Right lobe of liver (tissue), 6 donors: ENCODE measurements at regions not wholly inside any gene's neighbourhood (a gene's known extent, or its start where the extent isn't known, plus 50 kb on each side); places are given as distances from the start of the nearest gene placed in this dataset.

Experiments used
- ATAC-seq, 4 donors: fragments of 200-7000 bp; cut with Tn5 transposase; one replicate each; pipeline ENCODE4 v1.9.1; 2020; ENCODE audit warnings: mild to moderate bottlenecking in 4 of 4, moderate library complexity in 4 of 4
- DNase-seq, 3 donors: peaks; one replicate each; pipeline ENCODE4 v3.0.0-alpha.2; 2020
- H3K27ac ChIP-seq, 3 donors: fragments of 200-600 bp; one replicate each; pipeline ENCODE4 v1.8.0; 2022
- H3K27me3 ChIP-seq, 2 donors: fragments of 200-600 bp; one replicate each; pipeline ENCODE4 v1.8.0; 2022
- H3K36me3 ChIP-seq, 4 donors: fragments of 200-600 bp; sonication (generic) in 1 of 4; one replicate each; pipeline versions ENCODE4 v1.5.1 to v1.8.0; 2017 to 2022; ENCODE audit warnings: control low read depth in 1 of 4
- H3K4me1 ChIP-seq, 4 donors: fragments of 200-600 bp; sonication (generic) in 1 of 4; one replicate each; pipeline versions ENCODE4 v1.5.1 to v1.8.0; 2017 to 2022; ENCODE audit warnings: control low read depth in 1 of 4
- H3K4me3 ChIP-seq, 3 donors: fragments of 200-600 bp; one replicate each; pipeline ENCODE4 v1.8.0; 2022
- H3K9me3 ChIP-seq, 4 donors: fragments of 200-600 bp; sonication (generic) in 1 of 4; one replicate each; pipeline versions ENCODE4 v1.5.1 to v1.8.0; 2017 to 2022; ENCODE audit warnings: control low read depth in 1 of 4
- POLR2A ChIP-seq: fragments of 450-650 bp; IDR thresholded peaks from one replicate; pipeline ENCODE4 v1.6.1; 2017; ENCODE audit warnings: antibody characterized with exemption, mild to moderate bottlenecking
- WGBS: methylation state at CpG from one replicate; pipeline ENCODE4 v1.1.6; 2018; ENCODE audit warnings: low coverage, low lambda C conversion rate; ENCODE audit not compliant: insufficient coverage; ENCODE audit errors: missing lambda C conversion rate; 5-methylcytosine and 5-hydroxymethylcytosine counted together
- intact Hi-C, 2 donors: fragments of 100-400 bp; cut with DNase I; formaldehyde crosslinking; loops; one replicate each; pipeline versions ENCODE4 v1.11.2 to v1.14.1; 2022
- TF ChIP-seq, protein P1 (sequence below), 4 donors: fragments of 200-600 bp in 3 of 4; fragments of 450-650 bp in 1 of 4; IDR thresholded peaks; one replicate each; pipeline versions ENCODE4 v1.5.1 to v1.8.0; 2016 to 2022; ENCODE audit warnings: antibody characterized with exemption in 4 of 4, mild to moderate bottlenecking in 2 of 4
- donor health status: DM: no; HTN: yes; CAD: no.
- donor health status: DM: no; HTN: no; CAD: no.
- donor health status: DM: no; HTN: no; CAD: no.
- donor health status: DM: no; HTN: yes; CAD: no.
- donor health status: DM: no; HTN: yes; CAD: no.

DNA sequence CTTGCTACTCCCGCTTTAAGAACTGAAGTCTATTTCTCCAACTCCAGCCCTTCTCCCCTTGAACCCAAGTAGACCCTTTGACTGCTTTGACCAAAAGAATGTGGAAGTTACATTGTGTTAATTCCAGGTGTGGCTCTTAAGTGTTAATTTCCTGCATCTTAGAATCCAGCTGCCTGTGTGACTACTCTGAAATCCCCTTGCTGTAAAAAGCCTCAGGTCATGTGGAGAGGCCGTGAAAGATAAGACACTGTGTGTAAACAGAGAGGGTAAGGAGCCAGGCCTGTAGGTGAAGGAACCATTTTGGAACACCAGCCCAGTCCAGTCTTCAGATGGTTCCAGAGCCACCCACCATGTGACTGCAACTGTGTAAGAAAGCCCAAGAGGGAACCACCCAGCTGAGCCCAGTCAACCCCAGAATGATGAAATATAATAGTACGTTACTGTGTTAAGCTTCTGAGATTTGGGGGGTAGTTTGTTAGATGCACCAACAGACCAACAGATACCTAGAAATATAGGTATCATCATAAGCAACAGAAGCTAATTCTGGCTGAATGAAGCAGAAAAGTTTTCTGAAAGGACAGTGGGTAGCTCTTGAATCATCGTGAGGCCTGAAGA, 59.4 kb upstream of the CCDC112 start:
- no peak for ATAC-seq
- no peak overlapping the region for H3K27ac ChIP-seq
- H3K27me3 ChIP-seq: no peaks in the 10 kb centered on the region
- H3K4me3 ChIP-seq: no peak overlapping the region
- no peak for DNase-seq
- no peaks in the 10 kb centered on the region for H3K9me3 ChIP-seq
- 90% methylated on average over 4 of the region's 4 CpGs for WGBS
- H3K36me3 ChIP-seq: no peaks in the 10 kb centered on the region
- intact Hi-C loops: no loop called here
- H3K4me1 ChIP-seq: no peaks in the 10 kb centered on the region
- no peak for TF ChIP-seq POLR2A
- TF ChIP-seq, protein P1, sequence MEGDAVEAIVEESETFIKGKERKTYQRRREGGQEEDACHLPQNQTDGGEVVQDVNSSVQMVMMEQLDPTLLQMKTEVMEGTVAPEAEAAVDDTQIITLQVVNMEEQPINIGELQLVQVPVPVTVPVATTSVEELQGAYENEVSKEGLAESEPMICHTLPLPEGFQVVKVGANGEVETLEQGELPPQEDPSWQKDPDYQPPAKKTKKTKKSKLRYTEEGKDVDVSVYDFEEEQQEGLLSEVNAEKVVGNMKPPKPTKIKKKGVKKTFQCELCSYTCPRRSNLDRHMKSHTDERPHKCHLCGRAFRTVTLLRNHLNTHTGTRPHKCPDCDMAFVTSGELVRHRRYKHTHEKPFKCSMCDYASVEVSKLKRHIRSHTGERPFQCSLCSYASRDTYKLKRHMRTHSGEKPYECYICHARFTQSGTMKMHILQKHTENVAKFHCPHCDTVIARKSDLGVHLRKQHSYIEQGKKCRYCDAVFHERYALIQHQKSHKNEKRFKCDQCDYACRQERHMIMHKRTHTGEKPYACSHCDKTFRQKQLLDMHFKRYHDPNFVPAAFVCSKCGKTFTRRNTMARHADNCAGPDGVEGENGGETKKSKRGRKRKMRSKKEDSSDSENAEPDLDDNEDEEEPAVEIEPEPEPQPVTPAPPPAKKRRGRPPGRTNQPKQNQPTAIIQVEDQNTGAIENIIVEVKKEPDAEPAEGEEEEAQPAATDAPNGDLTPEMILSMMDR (IDR thresholded peaks at IDR 0.05): no peak

DNA sequence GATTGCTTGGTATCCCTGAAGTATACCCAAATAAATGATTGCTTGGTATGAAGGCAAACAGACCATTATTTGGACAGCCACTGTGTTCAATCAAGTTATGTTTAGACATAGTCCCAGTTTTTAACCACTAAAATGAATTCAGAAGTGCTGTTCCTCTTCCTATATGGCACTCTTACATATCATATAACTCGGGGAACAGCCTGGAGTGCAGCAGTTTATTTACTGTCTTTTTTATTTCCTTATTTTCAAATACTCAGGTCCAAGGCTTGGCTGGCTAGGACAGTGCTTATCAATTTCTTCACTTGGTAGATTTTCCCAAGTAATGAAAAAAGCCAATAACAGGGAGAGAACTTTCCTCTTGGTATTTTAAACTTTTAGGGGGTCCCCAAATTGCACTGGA, 58.6 kb upstream of the CCDC112 start:
- H3K27ac ChIP-seq: no peak overlapping the region
- no peaks in the 10 kb centered on the region for H3K27me3 ChIP-seq
- no peaks in the 10 kb centered on the region for H3K9me3 ChIP-seq
- intact Hi-C loops: no loop called here
- TF ChIP-seq, protein P1 (IDR thresholded peaks at IDR 0.05): no peak
- TF ChIP-seq POLR2A: no peak
- DNase-seq: no peak
- no peak for ATAC-seq
- H3K36me3 ChIP-seq: no peaks in the 10 kb centered on the region
- peaks cover 0 to 3% (median 0%) of the 10 kb centered on the region in 4 donors for H3K4me1 ChIP-seq
- 70% methylated on average over 1 of the region's 1 CpG for WGBS
- H3K4me3 ChIP-seq: no peak overlapping the region

DNA sequence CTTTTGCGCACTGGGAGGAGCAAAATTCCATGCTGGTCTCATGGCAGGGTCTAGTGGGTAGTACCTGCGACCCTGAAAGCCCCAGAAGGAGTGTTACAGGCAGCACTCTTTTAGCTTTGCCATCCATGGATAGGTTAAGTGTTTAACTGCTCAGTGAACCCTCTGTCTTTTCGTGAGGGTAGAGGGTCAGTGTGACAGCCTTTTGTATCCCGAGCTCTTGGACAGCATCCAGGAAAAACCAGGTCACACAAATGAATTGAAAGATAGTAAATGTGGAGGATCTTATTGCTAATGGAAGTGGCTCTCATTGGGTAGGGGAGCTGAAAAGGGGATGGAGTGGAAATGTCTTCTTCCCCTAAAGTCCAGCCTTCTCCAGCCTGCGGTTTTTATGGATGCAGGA, 57.8 kb upstream of the CCDC112 start:
- 8% methylated on average over 4 of the region's 5 CpGs for WGBS
- intact Hi-C loops: no loop called here

DNA sequence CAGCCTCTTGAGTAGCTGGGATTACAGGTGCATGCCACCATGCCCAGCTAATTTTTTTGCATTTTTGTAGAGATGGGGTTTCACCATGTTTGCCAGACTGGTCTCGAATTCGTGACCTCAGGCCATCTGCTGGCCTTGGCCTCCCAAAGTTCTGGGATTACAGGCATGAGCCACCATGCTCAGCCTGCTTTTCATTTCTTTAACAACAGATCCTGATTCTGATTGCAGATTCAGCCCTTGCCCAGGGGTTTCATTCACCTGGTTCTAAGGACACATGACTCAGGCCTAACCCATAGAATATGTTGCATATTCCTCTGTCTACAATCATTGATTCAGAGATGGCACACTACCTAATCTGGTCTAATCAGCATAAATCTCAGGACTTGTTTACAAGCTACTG, 56.1 kb upstream of the CCDC112 start:
- intact Hi-C loops: no loop called here
- H3K9me3 ChIP-seq: no peaks in the 10 kb centered on the region
- no peaks in the 10 kb centered on the region for H3K36me3 ChIP-seq
- no peak for TF ChIP-seq POLR2A
- TF ChIP-seq, protein P1 (IDR thresholded peaks at IDR 0.05): no peak
- peaks cover 0 to 17% (median 3%) of the 10 kb centered on the region in 4 donors for H3K4me1 ChIP-seq
- ATAC-seq (no peak), DNase-seq (no peak)
- no peak overlapping the region for H3K4me3 ChIP-seq
- no peaks in the 10 kb centered on the region for H3K27me3 ChIP-seq
- H3K27ac ChIP-seq: no peak overlapping the region
- 62% methylated on average over 2 of the region's 2 CpGs for WGBS

More for the DNA sequence above, 57.8 kb upstream of the CCDC112 start:
- no peaks in the 10 kb centered on the region for H3K9me3 ChIP-seq
- TF ChIP-seq, protein P1 (IDR thresholded peaks at IDR 0.05): no peak
- TF ChIP-seq POLR2A: no peak
- H3K4me1 ChIP-seq: peaks cover 0 to 8% (median 0%) of the 10 kb centered on the region in 4 donors
- no peak overlapping the region for H3K4me3 ChIP-seq
- no peak overlapping the region for H3K27ac ChIP-seq
- DNase-seq (peak in 1 of 3 donors; percentile 68), ATAC-seq (peak; percentile 47 to 56 (median 50))
- H3K36me3 ChIP-seq: no peaks in the 10 kb centered on the region
- H3K27me3 ChIP-seq: no peaks in the 10 kb centered on the region
